Activated CD4-positive, alpha-beta T cell treated with anti-CD3 and anti-CD28 coated beads for 36 hours (primary cell): ENCODE measurements at regions not wholly inside any gene's neighbourhood (a gene's known extent, or its start where the extent isn't known, plus 50 kb on each side); places are given as distances from the start of the nearest gene placed in this dataset.
"Not testable (repeated sequence)": the region's sequence is repeated elsewhere in the genome, so short reads cannot be mapped to it uniquely, and the experiment has no call there.

Source experiments
- ATAC-seq: fragments of 200-7000 bp; cut with Tn5 transposase; one replicate; pipeline ENCODE4 v1.10.0; 2021; ENCODE audit warnings: mild to moderate bottlenecking, moderate library complexity
- CTCF ChIA-PET: fragments of 350-600 bp; sonication (Branson Sonifier 250); formaldehyde crosslinking; loops from one replicate; lab custom pipeline; 2021; ENCODE audit warnings: antibody characterized with exemption; lab: Charles Lee
- POLR2A ChIA-PET: fragments of 350-600 bp; sonication (Branson Sonifier 250); formaldehyde crosslinking; loops from one replicate; lab custom pipeline; 2021; ENCODE audit warnings: antibody characterized with exemption, inconsistent platforms; lab: Charles Lee
- DNase-seq: peaks from one replicate; pipeline ENCODE4 v3.0.0-alpha.2; 2020
- H3K27ac Mint-ChIP-seq: one replicate; pipeline ENCODE4 v1.8.0; 2021; ENCODE audit warnings: mixed read lengths
- H3K27me3 Mint-ChIP-seq: one replicate; pipeline ENCODE4 v1.8.0; 2021; ENCODE audit warnings: mixed read lengths
- H3K36me3 Mint-ChIP-seq: one replicate; pipeline ENCODE4 v1.8.0; 2021; ENCODE audit warnings: low read depth, mixed read lengths
- H3K4me1 Mint-ChIP-seq: one replicate; pipeline ENCODE4 v1.8.0; 2021; ENCODE audit warnings: mixed read lengths
- H3K4me3 Mint-ChIP-seq: one replicate; pipeline ENCODE4 v1.8.0; 2021; ENCODE audit warnings: mild to moderate bottlenecking, moderate library complexity, mixed read lengths
- H3K9me3 Mint-ChIP-seq: one replicate; pipeline ENCODE4 v1.8.0; 2021; ENCODE audit warnings: low read depth, mixed read lengths
- intact Hi-C, 2 experiments: fragments of 100-400 bp; cut with DNase I in 1 of 2; cut with micrococcal nuclease in 1 of 2; formaldehyde crosslinking; loops; one replicate each; pipeline versions ENCODE4 v1.14.2 to v1.15.1; 2022 to 2024; cut with DNase I, micrococcal nuclease

- not testable (repeated sequence) for H3K4me3 Mint-ChIP-seq, H3K9me3 Mint-ChIP-seq, H3K36me3 Mint-ChIP-seq, H3K27me3 Mint-ChIP-seq
- Mint-ChIP-seq H3K4me1 (peaks cover 60% of the 10 kb centered on the region), H3K27ac (peak overlapping the region; percentile 89)
- ATAC-seq = peak; percentile 59
- intact Hi-C loops = loop anchor here (1.0 to 10.0 kb wide), 20 partner anchors 50 to 1700 kb away; partner anchors contain the start of genes TNFSF11 (in 2 of the 2), AKAP11 (in 1 of the 2), EPSTI1 (in 1 of the 2) and RGCC (in 1 of the 2)
- ChIA-PET CTCF (interaction anchor here (0.6 to 1.8 kb wide), 6 partner anchors 19 to 1377 kb away, joined by 3 to 4 read pairs (median 4); partner anchors contain the start of gene TNFSF11), POLR2A (interaction anchor here (0.6 to 2.1 kb wide), 9 partner anchors 22 to 225 kb away, joined by 3 to 10 read pairs (median 4); partner anchors contain the start of gene AKAP11)
- peak; percentile 48 for DNase-seq
Measured at GRCh38 chr13:42496926-42497554, 76.9 kb upstream of the TNFSF11 start.

GRCh38 chr13:42497798-42498197, 76.2 kb upstream of the TNFSF11 start:
- DNase-seq (peak; percentile 56), ATAC-seq (peak; percentile 86)
- no peak overlapping the region for H3K4me3 Mint-ChIP-seq
- H3K9me3 Mint-ChIP-seq = peaks cover 3% of the 10 kb centered on the region
- intact Hi-C loops = loop anchor here (1.0 to 10.0 kb wide), 20 partner anchors 50 to 1700 kb away; partner anchors contain the start of genes TNFSF11 (in 2 of the 2), AKAP11 (in 1 of the 2), EPSTI1 (in 1 of the 2) and RGCC (in 1 of the 2)
- ChIA-PET CTCF (interaction anchor here (0.8 to 1.8 kb wide), 3 partner anchors 92 to 101 kb away, joined by 3 to 4 read pairs (median 4); no protein-coding TSS in a partner anchor), POLR2A (interaction anchor here (0.9 to 2.1 kb wide), 7 partner anchors 91 to 226 kb away, joined by 3 to 10 read pairs (median 6); partner anchors contain the start of gene AKAP11)
- peak overlapping the region; percentile 71 for H3K27ac Mint-ChIP-seq
- no peaks in the 10 kb centered on the region for H3K36me3 Mint-ChIP-seq
- H3K4me1 Mint-ChIP-seq = peaks cover 54% of the 10 kb centered on the region
- H3K27me3 Mint-ChIP-seq = no peaks in the 10 kb centered on the region

- ChIA-PET CTCF (interaction anchor here (0.7 to 0.9 kb wide), 2 partner anchors 162 to 165 kb away, joined by 3 read pairs; no protein-coding TSS in a partner anchor), POLR2A (interaction anchor here (1.6 to 2.1 kb wide), 3 partner anchors 92 to 227 kb away, joined by 4 to 7 read pairs (median 6); partner anchors contain the start of gene AKAP11)
- H3K4me1 Mint-ChIP-seq = peaks cover 53% of the 10 kb centered on the region
- H3K4me3 Mint-ChIP-seq = no peak overlapping the region
- ATAC-seq (no peak), DNase-seq (peak; percentile 19)
- no peaks in the 10 kb centered on the region for H3K27me3 Mint-ChIP-seq
- H3K9me3 Mint-ChIP-seq = peaks cover 3% of the 10 kb centered on the region
- H3K36me3 Mint-ChIP-seq = no peaks in the 10 kb centered on the region
- intact Hi-C loops = loop anchor here (5.0 to 10.0 kb wide), 9 partner anchors 49 to 1699 kb away; partner anchors contain the start of gene RGCC (in 1 of the 2)
- H3K27ac Mint-ChIP-seq = peak overlapping the region; percentile 22
Measured at GRCh38 chr13:42498521-42498920, 75.4 kb upstream of the TNFSF11 start.
